ENCODE measurements at regions not wholly inside any gene's neighbourhood (a gene's known extent, or its start where the extent isn't known, plus 50 kb on each side); places are given as distances from the start of the nearest gene placed in this dataset.
"Not testable (repeated sequence)": the region's sequence is repeated elsewhere in the genome, so short reads cannot be mapped to it uniquely, and the experiment has no call there.

DNA sequence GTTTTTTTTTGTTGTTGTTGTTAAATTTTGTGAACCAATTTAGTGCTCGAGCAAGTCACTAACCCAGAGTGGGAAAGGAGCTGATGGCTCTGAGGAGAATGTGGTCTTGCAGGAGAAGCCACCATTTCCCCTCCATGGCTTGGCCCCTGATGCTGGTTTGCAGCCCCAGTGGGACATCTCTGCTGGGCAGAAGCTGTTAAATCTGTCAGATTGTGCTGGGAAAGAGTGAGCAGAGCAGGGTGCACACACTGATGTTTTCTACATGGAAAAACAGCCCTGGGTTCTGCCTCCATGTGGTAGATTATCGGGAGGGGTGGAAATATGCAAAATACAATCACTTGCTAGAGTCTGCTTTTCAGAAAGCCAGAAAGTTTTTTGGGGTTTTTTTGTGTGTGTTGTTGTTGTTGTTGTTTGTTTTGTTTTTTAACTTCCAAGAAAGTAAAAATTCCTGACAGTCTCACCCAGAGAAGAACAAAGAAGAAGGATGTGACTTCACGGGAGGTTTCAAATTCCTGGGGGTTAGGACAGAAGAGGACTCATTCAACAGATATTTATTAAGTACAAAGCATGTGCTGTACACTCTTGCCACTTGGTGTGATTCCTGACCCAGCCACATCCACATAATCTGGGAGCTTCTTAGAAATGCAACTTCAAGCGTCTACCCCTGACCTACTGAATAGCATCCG lies 133.7 kb downstream of the FOXB1 start:
- DNase-seq (ENCODE audit: low spot score) = no peak

DNA sequence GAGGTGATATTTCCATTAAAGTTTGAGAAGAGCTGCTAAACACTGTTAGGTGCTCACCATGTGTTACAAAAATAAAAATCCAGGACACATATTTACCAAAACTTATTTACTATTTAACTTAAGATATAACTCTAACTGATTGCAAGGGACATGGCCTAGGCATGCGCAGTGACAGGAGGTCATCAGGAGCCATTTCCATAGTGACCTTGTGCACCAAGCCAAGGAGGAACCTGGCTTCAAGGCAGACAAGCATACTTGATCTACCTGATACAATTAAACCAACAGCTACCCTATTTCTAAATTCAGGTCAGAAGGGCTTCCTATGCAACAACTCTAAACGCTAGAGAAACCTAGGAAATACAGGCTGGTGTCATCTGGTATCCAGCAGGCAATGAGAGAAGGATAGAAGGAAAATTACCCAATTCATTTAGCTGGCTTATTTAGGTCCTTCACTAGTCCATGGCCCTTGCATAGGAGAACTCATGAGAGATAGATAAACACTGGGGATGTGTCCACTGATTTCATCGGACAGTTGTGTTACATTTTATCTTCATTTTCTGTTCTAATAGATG lies 134.4 kb downstream of the FOXB1 start:
- DNase-seq (ENCODE audit: low spot score) = no peak

DNA sequence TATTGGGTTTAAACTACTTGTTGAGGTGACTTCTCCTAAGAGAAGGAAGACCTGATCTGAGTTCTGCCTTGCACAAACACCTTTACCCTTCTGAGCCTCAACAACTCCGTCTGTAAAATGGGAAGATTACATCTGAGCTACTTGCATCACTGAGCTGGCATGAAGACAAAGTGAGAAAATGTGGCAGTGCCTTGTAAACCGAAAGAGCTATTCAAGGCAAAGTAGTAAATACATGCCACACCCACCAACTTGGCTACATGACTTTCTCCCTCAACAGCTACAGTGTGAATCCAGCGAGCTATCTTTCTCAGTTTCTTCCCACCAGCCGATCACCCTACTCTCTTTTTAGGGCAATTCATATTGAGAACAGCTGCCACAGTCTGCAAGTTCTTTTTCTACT lies 148.3 kb downstream of the FOXB1 start:
- no peak for DNase-seq (ENCODE audit: low spot score)

DNA sequence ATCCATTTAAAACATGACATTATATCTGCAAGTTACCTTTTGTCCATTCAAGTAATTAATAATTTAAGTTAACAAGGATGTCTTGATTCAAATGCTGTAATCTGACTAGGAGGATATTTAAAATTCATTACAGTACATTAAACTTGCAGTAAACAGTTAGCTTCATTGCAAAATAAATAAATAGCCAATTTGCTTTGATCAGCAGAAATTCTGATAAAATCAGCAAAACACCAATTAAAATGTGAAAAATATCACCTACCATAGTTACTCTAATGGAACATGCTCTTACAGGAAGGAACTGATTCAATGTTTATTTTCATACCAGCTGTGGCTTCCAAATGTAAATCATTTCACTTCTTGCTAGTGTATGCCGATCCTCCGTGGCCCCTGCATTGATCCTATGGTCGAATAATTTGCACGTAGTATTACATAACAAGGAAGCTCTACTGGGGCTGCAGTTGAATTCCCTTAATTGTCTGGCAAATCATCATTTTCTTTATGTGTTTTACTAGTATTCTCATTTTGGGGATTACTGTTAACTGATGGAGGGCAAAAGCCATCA lies 150.7 kb downstream of the FOXB1 start:
- DNase-seq (ENCODE audit: low spot score) = no peak

DNA sequence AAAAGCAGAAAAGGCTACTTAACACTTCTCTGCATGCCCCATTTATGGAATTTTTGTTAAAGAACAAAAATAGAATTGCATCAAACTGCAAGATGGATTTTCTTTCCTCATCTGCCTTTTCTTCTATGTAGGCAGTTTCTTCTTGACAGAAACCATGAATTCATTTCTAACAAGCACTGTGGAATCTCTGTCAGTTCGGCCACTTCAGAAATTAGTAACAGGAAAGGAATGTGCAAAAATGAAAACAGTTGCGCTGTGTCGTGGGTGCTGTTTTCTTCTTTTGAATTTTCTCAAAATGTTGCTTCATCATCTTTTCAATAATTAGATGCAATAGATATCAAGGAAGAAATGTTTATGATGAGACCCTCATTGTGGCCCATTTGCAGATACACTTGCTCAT lies 151.6 kb downstream of the FOXB1 start:
- no peak for DNase-seq (ENCODE audit: low spot score)

DNA sequence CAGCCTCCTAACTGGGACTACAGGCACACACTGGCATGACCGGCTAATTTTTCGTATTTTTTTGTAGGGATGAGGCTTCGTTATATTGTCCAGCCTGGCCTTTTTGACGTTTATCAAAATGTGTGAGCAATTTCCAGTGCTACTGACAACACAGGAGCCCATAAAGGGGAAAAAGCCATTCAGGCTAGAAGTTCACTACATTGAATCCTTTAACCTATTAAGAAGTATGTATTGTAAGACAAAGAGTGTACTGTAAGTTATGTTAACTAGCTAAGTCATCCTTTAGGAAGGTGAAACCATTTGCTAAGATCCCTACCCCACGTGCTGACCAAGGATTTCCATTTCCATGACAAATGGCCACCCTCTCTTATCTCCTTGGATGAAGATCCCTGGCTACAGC lies 156.8 kb downstream of the FOXB1 start:
- no peak for DNase-seq (ENCODE audit: low spot score)

DNA sequence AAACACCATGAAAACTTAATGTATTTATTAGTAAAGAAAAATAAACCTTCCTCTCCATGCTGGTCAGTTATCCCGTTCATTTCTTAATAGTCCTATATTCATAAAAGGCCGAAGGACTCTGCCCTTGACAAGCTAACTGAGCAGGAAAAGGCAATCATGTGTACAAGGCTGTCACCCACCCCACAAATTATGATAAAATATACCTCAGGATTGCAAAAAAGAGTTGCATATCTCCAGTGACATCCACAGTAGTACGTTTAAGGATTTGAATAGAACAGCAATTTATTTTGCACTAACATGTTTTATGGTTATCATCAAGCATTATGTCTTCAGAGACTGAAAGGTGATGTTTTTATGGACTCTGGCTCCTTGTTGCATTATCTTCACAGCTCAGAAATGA lies 157.6 kb downstream of the FOXB1 start:
- DNase-seq (ENCODE audit: low spot score) = no peak

DNA sequence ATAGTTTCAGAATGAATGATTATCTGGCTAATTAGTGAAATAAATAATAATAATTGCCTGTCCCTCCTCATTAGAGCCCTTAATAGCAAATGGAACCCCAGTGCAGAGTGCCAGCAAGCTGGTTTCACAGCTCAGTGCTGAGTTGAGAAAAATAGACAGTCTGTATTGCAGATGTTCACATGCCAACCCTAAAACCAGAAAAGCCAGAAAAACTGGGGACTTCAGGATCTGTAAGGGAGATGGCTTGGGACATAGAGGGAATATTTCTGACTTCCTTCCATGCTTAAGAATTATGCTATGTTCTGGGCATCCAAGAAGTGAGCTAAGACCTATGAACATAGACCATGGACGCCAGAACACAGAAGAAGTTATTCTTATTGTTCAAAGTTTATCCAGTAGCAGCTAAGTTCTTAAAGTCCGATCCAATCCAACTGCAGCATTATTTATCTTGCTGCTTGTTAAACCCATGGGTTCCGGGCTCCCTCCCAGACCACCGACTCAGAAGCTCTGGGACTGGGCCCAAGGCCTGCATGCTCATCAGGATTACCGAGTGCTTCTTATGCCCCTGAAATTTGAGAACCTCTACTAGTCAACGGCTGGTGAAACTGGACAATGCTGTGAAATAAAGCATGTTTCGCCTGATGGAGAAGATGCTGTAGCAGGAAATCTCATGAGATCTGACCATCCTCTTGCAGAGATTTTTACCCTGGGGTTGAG lies 158.3 kb downstream of the FOXB1 start:
- no peak for DNase-seq (ENCODE audit: low spot score)

DNA sequence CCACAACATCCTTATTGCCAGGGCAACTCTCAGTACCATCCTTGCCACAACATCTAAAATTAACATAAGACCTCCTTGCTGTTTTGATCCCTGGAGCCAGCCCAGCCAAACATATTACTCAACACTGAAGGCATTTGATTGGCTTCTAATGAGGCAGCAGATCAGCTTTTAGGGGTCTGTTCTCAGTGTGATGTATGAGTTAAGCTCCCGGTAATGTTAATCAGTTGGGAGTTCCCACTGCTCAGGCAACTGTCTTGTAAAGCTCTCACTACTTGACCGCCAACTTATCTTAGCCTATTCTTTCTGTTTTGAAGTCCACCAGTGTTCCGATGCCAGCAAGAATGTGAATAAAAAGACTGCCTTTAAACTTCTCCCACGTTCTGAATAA lies 158.9 kb downstream of the FOXB1 start:
- no peak for DNase-seq (ENCODE audit: low spot score)

DNA sequence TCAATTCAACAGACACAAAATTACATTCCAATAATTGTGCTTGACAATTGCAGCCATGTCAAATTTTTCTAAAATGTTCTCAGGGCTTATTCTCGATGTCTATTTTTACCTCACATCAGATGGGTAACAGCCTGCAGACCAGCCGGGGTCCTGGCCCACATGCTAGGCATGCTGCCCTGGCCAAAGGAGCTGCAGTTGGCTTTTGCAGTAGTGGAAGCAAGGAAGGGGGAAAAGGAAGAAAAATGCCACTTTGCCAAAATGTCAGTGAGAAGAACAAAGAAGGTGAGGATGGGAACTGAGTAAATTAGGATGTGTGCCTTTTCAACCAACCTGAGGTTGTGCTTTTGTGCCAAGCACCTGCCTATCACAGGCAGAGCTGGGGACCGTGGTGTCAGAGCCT lies 161.0 kb downstream of the FOXB1 start:
- no peak for DNase-seq (ENCODE audit: low spot score)

DNA sequence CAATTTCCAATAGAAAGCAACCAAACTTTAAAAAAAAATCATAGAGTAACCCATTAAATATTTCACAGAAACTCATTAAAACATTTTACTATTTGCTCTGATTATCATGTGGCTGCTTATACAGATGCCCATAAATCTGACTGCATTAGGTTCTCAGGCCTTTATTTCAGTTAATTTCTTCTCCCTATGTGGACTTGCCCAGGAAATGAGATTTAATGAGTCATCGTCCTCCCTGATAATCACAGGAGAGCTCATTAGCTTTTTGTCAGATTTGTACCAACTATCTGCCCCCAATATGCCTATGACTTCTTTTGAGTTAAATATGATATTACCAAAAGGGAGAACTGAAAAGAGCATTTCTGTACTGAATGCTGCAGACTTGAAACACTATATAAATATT lies 168.0 kb downstream of the FOXB1 start:
- no peak for DNase-seq (ENCODE audit: low spot score)

DNA sequence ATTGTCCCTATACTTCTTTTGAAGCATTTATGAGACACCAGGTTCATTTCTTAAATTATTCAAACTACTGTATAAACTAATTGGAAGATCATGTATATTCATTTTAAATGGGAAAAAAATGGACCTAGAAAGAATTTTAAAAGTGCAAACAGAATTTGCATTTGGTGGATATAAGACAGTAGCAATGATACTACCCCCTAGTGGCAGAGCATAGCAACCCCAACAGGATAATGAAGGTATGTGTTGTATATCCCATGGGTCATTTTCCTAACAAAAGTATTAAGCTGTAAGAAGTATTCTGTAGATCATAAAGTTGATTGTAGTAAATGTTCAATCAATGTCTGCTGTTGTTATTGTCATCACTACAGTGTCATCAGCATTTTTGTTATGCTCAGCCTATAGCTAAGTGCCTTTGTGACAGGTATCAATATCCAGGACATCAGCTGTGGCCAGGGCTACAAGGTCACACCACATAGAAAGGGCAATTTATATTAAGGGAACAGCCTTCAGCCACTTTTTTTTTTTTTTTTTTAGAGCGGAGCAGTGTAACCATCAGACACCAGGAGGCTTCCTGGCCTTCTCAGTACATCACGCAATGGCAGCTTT lies 175.8 kb downstream of the FOXB1 start:
- peak; percentile 10 for DNase-seq (ENCODE audit: low spot score)

DNA sequence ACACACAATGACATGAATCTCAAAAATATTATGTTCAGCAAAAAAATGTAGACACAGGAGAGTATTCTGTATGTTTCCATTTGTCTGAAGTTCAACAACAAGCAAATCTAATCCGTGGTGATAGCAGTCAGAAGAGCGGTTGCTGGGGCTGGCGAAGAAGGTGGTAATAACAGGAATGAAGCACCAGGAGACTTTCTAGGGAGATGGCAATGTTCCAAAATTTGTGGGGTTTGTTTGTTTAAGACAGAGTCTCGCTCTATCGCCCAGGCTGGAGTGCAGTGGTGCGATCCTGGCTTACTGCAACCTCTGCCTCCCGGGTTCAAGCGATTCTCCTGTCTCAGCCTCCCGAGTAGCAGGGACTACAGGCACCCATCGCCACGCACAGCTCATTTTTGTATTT lies 177.8 kb downstream of the FOXB1 start:
- DNase-seq (ENCODE audit: low spot score) = not testable (repeated sequence)

DNA sequence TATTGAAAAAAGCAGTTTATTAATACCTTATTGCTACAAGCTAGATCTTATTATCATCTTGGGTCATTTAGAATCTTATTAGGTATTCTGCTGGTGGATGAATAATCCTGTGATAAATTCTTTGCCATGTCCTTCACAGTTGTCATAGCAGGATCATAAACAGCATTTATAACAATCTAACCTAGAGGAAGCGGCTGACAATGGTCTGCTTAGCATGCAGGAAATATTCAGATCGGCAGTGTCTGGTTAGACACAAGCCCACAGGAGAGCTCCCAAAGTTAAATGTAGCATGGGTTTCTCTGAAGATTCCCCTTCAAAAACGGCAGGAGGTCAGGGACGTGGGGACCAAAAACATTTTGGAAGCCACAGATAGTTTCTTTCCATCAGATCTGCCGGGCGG lies 179.3 kb downstream of the FOXB1 start:
- no peak for DNase-seq (ENCODE audit: low spot score)

DNA sequence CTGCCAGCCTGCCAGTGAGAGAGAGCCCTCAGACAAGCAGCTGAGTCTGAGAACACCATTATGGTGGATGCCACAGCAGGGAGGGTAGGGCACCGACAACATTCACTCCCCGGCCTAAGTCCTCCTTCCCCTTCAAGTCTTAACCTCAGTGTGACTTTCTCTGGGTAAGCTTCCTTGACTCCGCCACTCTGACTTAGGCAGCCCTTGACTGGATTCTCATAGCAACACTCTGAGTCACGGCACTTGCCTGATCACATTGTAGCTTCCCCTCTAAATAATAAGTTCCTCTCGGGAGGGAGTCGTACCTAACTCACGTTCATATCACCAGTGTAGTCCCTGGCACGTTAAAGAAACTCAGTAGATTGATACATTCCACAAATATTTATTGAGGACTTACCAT lies 180.5 kb downstream of the FOXB1 start:
- DNase-seq (ENCODE audit: low spot score) = no peak

DNA sequence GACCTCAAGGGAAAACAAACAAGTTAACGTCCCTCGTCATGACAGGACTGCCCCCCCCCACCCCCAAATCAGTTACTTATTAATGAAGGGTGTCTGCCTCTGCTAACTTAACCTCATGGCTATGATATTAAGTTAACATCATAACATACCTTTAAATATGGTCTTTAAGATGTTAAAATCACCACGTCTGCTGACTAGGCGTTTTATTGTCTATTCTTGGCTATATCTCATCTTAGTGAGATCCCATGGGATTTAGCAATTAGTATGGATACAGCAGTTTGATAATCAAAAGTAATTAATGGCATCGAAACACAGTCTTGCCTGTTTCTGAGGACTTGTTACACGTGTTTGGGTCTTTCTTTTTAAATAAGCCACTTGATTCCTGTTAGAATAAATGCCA lies 186.9 kb downstream of the FOXB1 start:
- DNase-seq (ENCODE audit: low spot score) = no peak

DNA sequence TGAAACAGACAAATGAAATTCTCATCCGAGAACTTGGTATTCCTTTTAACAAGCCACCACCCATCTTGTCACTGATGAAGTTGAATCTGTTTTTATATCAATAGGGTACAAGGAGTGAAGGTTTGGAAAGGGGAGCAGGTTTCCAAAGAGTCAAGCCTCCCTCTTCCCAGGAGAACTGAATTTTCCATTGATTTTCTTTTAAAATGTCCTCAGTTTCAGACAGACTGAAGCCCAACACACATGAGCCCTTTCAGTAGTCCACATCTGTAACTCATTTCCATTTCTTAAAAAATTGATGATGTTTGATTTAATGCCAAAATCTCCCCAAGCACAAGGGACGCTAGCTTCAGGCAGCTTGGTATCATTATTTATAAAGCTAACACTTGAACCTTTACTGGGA lies 187.7 kb downstream of the FOXB1 start:
- DNase-seq (ENCODE audit: low spot score) = no peak

DNA sequence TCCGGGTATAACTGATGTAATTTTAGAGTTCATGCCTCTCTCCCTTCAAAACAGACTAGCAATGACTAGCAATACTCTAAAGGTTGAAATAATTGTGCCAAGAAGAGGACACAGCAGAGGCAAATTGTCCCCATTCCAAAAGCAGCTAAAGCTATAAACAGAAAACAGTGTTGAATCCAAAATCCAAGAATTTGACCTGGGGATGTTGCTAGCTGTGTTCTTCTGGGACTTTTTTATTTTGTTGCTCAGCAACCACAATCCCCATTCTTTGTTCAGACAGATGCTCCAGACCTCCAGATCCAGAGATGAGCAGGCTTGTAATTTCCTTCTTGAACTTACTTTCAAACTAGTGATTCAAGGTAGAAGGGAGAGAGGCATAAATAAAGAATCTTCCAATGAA lies 191.5 kb downstream of the FOXB1 start:
- no peak for DNase-seq (ENCODE audit: low spot score)

DNA sequence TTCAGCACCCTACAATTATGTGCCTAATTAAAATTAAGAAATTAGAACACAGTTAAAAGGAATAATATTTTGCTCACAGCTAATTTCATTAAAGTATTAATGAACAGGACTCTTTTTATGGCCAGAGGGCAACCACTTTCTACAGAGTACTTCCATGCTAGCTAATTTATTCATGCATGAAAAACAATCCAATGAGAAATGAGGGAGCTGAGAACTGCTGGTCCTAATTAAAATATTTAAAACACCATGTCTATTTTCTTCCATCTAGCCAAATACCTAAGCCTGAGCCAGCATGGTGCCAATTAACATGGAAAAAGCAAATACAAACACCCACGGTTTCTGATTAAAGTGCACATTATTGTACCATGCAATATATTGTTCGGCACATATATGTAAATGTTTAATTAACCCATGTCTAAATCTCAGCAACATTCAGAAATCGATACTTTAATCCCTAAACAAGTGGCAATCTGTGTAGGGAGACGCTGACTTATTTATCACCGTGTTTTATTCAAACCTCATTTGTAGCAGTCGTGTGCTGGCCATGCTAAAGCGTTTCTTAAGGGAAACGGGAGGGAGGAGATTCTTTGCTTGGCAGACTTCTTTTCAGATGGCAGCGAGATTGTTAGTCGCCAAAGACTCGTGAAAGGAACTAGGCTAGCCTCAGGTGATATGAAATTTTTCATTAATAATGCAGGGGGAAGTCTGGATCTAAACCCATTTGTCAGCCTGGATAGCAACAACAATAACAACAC lies 193.5 kb downstream of the ANXA2 start:
- no peak for DNase-seq (ENCODE audit: low spot score)

DNA sequence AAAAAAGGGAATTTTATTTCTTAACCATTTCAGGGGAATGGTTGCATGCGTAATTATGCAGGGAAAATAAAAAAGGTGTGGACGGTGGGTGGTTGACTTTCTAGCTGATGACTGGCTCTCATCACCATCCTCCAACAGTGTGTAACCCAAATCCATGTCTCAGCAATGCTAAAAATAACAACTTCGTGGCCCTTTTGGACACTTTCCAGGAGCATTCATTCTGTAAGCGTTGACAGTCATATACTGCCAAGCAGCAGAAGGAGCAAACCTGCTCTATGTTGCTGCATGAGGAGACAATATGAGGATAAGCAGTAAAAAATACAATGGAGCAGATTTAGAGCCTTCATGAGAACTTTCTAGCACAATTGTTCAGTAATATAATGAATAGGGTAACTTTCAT lies 189.1 kb downstream of the ANXA2 start:
- no peak for DNase-seq (ENCODE audit: low spot score)

DNA sequence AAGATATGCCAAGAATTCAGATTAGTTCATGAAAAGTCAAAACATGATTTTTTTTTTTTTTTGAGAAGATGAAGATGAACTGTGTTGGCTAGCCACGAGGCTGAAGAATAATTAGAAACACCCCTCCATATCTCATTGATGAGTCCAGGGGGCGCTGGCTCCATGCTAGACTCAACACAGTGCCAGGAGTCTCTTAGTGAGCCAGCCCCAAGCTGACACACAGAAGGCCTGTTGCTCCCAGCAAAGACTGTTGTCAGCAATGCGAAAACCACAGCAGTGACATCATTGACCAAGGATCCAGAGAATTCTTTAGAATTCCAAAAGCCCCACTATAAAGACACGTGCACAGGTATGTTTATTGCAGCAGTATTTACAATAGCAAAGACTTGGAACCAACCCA lies 185.2 kb downstream of the ANXA2 start:
- DNase-seq (ENCODE audit: low spot score) = no peak

DNA sequence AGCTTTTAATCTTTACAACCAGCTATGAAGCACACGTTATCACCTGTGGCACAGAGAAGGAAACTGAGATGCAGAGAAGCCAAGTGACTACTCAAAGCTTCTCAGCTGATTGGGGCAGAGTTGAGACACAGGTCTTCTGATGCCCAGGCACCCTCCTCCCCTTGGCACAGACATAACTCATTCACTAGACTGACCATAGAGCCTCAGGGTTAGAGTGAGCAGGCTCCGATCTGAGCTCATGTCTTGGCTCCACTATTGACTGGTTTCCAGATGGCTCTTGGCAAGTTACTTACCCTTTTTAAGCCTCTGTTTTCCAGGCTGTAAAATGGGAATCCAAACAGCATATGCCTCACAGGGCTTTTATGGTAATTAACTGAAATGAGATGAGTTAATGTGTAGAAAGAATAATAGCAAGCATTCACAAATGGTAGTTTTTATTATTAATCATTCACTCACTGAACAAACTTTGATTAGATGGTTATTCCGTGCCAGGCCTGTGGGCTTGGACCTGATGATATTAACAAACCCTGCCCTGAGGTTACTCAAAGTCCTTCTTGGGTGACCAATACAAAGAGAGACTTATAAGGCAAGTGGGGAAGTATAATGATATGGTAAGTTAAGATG lies 184.3 kb downstream of the ANXA2 start:
- no peak for DNase-seq (ENCODE audit: low spot score)

Measured in germinal center (tissue), 1 donor.